Esophagus mucosa (tissue), 1 donor: ENCODE measurements at regions not wholly inside any gene's neighbourhood (a gene's known extent, or its start where the extent isn't known, plus 50 kb on each side); places are given as distances from the start of the nearest gene placed in this dataset.
"Not testable (repeated sequence)": the region's sequence is repeated elsewhere in the genome, so short reads cannot be mapped to it uniquely, and the experiment has no call there.

Source experiments
- ATAC-seq: fragments of 200-7000 bp; cut with Tn5 transposase; one replicate; pipeline ENCODE4 v1.9.1; 2020
- donor health status: DM: yes; HTN: yes; CAD: no.

DNA sequence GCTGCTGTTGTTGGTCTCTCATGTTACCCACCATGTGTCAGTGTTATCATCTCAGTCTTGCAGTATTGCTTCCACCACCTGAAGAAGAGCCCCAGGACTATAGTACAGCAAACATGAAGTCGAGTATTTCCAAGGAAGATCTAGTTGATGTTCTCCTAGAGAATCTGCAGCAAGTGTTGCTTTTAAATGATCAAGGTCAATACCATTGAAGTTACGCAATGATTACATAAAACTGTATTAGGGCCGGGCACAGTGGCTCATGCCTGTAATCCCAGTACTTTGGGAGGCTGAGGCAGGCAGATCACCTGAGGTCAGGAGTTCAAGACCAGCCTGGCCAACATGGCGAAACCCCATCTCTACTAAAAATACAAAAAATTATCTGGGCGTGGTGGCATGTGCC lies 173.9 kb downstream of the TJP1 start:
- not testable (repeated sequence) for ATAC-seq

DNA sequence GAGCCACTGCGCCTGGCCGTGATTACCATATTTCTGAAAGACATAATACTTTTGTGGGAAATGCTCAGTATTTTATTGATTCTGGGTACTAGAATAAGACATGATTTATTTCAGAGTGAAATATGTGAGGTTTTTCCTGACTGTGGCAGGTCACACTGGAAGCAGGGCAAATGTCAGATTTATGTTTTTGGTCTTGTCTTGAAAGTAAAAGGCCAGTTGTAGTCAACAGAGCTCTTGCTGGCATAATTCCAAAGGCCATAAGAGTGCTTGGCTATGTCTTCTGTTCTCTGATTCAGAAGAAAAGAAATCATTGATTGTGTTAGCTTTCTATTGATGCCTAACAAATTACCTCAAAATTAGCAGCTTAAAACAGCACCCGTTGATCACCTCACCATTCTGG lies 176.4 kb downstream of the TJP1 start:
- ATAC-seq: no peak

DNA sequence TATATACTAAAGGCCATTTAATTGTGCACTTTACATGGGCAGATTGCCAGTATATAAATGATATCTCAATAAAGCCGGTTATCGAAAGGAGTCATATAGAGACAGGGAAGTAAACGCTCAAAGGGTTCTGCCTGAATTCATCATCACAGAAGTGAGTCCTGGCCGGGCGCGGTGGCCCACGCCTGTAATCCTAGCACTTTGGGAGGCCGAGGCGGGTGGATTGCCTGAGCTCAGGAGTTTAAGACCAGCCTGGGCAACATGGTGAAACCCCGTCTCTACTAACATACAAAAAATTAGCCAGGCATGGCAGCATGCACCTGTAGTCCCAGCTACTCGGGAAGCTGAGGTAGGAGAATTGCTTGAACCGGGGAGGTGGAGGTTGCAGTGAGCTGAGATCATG lies 177.9 kb downstream of the TJP1 start:
- not testable (repeated sequence) for ATAC-seq

DNA sequence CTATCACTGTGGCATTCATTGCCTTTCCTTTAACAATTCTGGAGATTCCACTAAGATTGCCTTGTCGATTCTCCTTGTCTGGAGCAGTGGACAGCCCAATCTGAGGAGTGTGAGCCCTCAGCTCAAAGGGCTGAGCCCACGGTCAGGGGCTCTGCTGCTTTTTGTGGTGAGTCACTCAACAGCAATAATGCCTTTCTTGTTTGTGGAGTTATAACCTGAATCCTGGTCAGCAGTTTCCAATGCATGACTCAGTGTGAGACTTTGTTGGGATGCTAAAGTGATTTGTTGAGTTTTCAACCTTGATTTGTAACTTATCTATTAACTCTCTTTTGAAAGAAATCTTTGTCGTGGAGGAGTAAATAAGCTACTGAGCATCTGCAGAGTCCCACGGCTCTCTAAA lies 183.5 kb downstream of the TJP1 start:
- ATAC-seq: no peak

DNA sequence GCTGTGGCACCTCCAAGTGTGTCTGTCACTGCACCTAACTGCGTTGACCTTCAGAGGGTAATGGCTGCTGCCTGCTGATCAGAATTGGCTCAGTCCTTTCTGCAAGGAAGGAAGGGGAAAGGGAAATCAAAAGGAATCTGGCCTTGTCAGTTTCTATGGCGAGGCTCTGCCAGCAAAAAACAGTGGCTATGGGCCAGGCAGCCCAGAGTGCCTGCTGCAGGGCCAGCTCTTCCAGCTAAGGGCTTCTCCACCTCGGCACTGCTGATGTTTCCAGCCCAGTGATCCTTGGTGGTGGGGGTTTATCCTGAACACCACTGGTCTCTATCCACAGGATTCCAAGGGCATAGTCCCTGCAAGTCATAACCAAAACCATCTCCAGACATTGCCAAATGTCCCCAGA lies 184.3 kb downstream of the TJP1 start:
- ATAC-seq: no peak

DNA sequence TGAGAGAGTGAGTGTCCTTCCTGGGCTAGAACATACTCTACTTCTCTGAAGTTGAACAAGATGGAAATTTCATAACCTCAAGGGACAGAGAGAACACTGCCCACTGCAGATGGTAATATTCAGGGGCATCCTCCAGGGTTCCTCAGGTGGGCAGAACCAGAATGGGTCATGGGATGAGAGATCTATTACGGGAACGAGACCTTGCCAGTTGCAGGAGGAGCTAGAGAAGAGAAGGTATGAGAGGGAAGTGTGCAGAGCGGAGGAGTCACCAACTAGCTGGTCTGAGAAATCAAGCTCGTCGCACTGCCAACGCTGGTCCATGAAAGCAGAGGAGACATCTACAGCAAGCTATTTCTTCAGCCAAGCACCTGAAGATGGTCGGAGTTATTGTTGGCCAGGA lies 184.7 kb downstream of the TJP1 start:
- ATAC-seq: no peak

DNA sequence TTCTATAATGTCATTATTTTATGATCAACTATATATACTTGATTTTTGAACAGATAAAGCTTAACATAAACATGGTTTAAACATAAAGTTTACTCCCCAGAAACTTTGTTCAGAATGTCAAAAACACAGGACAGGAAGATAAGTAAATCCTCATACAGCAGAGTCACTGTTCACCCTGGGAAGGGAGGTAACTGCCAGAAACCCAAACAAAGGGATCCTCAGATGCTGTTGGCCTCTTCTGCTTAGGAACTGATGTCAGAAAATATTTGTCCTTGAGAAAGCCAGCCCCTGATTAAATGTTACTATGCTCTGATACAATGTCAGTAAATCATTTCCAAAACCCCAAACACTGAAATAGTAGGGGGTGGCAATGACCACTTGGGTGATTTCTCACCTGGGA lies 185.3 kb downstream of the TJP1 start:
- ATAC-seq: no peak

DNA sequence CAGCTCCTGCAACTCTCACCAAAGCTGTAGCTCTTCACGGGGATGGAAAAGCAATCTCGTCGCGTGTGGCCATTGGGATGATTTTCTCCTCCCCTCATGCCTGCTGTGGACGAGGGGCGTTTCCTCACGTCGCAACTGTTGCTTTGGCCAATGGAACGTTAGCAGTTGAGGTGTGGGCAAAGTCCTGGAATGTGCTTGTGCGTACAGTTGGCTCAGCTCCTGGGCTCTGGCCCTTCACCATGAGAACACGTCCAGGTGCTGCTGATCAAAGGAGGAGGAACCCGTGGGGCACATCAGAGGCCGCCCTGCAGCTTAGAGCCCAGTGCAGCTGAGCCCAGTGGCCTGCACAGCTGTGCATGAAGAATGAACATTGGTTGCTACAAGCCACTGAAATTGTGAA lies 186.1 kb downstream of the TJP1 start:
- no peak for ATAC-seq

DNA sequence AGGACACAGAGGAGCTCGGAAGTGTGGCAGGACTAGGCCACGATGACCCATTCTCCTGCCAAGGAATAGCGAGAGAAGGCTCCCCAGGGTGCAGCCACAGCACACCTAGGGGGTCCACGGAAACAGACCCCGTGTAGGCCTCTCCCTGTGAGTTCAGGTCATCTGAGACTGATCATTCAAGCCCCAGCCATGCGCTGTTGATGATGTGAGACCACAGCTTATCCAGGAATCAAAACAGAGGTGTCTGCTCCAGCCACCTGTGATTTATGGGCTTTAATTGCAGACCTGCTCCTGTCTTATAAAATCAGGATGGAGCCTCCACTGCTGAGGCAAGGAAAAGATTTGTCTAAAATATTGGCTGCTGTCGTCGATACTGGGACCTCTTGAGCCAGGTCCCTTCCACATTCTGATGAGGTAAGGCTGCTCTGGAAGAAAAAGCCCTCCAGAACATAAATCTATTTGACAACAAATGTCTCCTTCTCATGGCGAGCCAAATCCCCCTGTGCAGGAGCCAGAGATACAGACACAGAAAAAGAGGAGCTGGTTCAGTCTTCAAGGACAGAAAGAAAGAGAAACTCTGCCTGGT lies 186.7 kb downstream of the TJP1 start:
- ATAC-seq: no peak

DNA sequence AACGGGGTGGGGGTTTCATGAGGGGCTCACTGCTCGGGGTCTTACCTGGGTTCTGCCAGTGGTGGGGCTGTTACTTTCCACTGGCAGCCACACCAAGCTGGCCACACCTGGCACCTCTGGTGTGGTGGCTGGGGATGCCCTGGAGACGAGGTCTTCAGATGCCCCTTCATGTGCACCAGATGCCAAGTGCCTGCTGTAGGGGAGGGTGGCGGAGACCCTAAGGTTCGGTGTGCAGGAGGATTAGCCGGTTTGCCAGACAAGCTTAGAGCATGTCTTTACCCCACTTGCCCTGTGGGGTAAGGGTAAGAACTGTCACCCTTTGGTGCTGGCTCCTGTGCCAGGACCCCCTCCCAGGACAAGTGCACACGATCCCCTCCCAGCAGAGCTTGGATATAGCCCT lies 188.3 kb downstream of the TJP1 start:
- ATAC-seq: no peak

DNA sequence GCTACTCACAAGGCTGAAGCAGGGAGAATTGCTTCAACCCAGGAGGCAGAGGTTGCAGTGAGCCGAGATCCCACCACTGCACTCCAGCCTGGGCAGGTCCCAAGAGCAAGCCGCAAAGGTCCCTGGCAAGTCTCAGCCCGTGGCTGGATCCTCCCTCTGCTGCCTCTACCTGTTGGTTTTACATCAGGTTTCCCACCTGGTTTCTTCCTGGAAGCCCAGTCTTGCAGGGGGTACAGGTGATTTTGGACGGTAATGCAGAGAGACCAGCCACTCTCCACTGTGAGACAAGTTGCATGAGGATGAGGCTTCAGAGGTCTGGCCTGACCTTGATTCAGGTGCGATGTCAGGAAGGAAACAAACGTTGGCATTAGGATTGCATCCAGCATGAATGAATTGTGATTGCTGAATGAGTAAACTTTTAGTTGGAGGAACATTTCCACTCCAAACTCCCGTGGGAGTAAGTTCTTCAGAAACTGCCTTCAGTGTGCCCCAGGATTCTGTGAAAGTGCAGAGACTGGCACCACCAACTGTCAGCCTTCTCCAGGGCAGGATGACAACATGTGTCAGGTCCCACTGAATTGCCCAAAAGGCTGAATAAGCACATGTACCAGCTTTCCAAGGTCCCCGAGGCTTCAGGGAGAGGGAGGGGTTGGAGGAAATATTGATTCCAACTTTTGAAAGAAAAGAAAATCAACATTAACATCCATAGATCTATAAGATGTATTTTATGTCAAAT lies 189.4 kb downstream of the TJP1 start:
- no peak for ATAC-seq

DNA sequence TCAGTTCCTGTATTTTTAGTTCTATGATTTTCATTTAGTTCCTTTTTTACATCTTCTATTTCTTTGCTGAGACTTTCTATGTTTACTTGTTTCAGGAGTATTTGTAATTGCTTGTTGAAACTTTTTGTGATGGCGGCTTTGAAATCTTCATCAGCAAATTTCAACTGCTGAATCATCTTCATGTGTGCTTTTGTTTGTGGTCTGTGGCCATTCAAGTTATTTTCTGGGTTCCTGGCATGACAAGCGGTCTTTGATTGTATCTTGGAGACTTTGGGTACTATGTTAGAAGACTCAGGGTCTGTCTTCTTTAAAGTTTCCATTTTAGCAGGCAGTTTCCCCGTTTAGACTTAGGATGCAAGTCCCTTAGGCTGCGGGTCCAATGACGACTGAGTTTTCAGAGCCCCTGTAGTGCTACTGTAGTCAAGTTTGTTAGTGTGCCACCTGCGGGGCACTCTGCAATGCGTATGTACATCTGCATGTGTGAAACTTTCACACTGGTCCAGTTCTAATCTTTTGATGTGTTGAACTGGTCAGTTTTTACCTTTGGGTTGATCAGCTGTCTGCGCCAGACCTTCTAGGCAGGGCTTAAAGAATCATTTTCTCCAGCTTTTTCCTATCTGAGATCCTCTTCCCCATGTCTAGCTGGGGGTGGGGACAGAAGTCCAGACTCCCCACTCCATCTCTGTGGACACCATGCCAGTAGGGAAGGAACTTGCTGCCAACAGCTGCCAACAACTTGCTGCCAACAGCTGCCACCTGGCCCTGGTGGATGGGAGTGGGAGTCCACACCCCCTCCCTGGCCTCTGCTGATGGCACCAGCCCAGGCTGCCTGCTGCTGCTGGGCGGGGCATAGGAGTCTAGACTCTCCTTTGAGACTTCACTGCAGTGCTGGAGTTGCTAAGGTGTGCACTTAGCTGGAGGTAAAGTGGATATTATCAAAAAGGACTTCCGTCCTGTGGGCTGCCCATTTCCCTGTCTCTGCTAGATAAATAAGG lies 190.9 kb downstream of the TJP1 start:
- ATAC-seq: no peak

DNA sequence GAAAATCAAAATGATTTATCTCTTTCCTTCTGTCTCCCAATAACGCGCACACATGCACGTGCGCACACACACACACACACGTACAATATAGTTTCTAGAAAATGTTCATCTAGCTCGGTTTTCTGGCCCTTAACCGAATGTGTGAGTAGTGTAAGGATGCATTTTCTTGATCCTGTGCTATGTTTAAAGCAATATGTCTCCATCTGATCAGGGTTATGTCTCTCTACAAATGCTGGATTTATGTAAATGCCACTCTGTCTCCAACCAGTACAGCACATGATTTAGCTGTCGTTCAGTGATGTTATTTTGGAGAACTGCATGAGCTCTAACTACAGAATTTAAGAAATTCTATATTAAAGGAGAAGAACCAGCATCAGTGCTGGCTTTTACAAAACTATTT lies 198.0 kb downstream of the TJP1 start:
- no peak for ATAC-seq

DNA sequence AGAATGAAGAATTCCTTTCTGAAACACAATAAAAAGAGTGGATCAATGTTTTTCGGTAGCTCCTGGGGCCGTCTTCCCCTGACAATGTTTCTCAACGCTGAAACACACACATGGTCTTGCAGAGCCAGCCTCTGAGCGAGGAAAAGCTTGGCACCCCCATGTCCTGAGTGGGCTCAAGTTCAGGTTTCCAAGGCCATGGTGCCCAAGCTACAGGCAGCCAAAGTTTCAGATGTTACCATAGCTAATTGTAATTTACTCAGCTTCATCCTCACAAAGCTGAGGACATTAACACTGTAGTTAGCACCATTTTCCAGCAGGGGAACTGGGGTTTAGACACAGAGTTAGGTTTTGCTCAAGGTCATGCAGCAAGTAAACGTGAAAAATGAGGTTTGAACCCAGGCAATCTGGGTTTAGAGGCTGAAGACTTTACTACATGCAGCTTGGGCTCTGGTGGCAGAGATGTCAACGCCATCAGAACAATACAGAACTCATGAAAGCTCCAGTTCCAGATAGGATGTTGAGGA lies 199.1 kb downstream of the TJP1 start:
- ATAC-seq: no peak

DNA sequence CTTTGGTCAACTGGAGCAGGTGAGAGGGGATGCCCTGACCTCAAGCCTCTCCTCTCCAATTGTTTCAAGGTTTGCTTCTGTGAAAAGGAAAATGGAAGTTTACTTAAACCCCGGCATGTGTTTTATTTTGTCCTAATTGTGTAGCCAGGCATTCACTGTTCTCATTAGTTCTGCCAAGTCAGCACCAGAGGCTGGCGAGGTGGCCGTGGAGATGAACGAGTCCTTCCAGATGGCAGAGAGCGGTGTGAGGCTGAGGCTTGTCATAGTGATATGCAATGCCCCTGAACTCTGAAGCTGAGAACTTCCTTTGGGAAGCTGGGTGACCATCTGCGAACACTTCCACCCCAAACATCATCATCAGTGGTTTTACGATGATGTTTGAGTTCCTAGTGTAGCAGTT lies 199.6 kb downstream of the TJP1 start:
- ATAC-seq: no peak

DNA sequence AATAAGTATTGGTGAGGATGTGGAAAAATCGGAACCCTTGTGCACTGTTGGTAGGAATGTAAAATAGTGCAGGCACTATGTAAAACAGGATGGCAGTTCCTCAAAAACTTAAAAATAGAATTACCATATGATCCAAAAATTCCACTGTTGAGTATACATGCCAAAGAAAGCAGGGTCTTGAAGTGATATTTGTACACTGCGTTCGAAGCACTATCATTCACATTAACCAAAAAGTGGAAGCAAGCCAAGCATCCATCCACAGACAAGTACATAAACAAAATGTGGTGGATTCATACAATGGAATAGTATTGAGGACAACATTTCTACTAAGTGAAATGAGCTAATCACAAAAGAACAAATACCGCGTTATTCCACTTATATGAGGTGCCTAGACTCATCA lies 200.7 kb downstream of the TJP1 start:
- no peak for ATAC-seq

DNA sequence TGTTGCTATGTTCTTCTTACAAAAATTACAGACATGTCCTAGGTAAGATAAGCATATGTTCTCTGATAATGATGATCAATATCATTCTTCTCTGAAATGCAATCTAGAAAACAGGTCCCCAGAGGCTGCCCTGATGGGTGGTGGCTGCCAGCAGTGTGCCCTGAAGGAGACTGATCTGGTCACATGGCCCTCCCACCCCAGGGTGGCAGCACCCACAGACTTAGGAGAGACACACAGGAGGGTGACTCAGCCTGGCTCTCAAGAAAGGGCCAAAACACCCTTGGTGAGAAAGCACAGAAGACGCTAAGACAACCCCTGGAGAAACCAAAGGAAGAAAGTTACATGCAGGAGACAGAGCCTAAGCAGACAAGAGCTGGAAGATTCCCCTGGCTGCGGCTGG lies 203.7 kb downstream of the TJP1 start:
- ATAC-seq: no peak

DNA sequence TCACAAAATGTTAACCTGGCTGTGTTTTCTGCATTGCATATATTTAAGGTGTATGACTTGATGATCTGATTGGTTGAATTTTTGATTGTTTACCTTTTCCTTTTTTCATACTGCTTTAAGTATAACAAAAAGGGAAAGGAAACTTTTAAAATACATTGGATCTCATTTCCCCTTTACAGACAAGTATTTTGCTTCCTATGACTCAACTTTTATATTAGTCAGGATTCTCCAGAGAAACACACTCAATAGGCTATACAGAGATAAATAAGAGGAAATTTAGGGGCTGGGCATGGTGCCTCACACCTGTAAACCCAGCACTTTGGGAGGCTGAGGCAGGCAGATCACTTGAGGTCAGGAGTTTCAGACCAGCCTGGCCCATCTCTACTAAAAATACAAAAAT lies 205.8 kb downstream of the TJP1 start:
- no peak for ATAC-seq

DNA sequence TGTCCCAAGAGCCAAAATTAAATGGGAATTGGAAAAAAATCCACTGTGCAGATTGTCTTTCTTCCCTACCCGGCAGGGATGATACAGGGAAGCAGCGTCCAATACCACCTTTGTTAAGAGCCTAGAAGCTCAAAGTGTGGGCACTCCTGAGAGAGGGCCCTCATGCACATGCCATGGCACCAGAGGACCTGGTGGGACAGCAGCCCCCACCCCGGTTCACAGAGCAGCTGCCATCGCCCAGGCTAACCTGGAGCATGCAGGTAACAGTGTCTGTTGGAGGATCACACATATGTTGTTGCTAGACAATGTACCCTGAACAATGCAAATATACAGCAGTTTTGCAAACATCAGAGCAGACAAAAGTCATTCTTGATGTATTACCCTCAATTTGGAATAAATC lies 206.5 kb downstream of the TJP1 start:
- no peak for ATAC-seq

DNA sequence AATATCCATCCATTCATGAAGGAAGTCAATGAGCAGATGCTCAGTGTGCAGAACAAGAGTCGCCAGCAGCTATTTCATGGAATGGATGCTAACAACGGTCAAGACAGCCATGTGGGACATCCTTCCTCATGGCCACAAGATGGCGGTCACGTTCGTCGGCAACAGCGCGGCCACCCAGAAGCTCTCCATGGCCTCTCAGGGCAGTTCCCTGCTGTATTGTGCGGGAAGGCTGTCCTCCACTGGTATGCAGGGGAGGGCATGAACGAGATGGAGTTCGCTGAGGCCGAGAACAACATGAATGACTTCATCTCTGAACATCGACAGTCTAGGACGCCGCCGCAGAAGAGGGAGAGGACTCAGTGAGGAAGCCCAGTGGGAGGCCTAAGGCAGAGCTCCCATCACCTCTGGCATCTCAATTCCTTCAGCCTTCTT lies 208.3 kb downstream of the TJP1 start:
- ATAC-seq: no peak

DNA sequence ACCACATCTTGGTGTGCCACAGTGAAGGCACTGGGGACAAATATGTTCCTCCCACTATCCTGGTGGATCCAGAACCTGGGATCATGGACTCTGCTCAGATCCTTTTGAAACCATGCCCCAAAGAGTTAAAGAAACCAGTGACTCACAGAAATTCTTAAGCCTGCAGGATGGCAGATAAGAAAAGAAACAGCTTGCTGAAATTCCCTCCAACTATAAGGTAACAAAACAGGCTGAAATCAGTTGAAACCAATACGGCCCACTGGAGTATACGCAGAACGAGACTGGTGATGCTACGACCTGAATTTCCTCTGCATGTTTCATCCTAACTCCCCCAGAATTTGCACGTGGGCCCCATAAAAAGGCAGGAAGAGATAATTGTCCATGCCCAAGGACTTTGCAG lies 209.6 kb downstream of the TJP1 start:
- ATAC-seq: no peak

DNA sequence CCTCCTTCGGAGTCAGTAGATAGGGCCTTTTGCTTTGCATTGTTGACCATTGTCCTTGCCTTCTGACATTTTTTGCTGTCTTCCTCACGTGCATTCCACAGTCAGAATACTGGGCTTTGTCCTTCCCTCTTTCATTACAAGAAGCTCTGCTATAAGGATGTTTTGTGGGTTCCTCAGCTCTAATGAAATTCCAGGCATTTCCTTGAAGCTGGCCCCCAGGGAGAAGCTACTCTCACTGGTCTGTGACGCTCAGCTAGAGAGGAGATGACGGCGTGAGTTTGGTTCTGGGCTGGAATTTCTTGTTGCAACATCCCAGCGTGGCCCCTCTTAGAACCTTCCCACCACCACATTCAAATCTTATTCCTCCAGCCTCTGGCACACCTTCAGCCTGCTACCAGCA lies 210.2 kb downstream of the TJP1 start:
- no peak for ATAC-seq

DNA sequence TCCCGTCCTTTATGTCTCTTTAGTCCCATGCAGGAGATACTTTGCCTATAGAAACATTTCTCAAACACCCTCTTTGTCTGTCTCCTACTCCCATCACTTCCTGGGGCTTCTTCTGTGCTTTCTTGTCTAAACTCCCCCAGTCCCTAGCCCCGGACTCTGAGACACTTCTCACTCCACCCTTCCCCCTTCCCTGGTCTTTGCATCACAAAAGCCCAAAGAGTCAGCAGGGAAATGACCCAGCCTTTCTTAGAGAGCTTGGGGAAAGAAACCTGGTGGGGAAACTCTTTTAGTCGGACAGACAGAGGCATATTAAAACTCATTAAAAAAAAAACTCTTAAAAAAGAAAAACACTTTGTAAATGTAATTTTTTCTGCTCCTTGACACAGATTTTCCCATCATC lies 211.2 kb downstream of the TJP1 start:
- no peak for ATAC-seq
